MM.1S (cell line): ENCODE measurements at regions not wholly inside any gene's neighbourhood (a gene's known extent, or its start where the extent isn't known, plus 50 kb on each side); places are given as distances from the start of the nearest gene placed in this dataset.

ENCODE experiments used
- DNase-seq: peaks from one replicate; pipeline ENCODE4 v3.0.0-alpha.2; 2015
- H2AFZ ChIP-seq: fragments of 300-600 bp; sonication (generic); 2 replicates; pipeline ENCODE4 v1.6.0; 2016; ENCODE audit warnings: antibody characterized with exemption, low read length
- H3F3A ChIP-seq: fragments of 300-600 bp; sonication (generic); 2 replicates; pipeline ENCODE4 v1.6.1; 2016; ENCODE audit warnings: mild to moderate bottlenecking, antibody characterized with exemption, low read length, moderate library complexity, mixed read lengths; ENCODE audit not compliant: insufficient read depth
- H3K27ac ChIP-seq: fragments of 300-600 bp; sonication (generic); 2 replicates; pipeline ENCODE4 v1.5.1; 2016; ENCODE audit warnings: mild to moderate bottlenecking, low read length
- H3K27me3 ChIP-seq: fragments of 300-600 bp; sonication (generic); replicated peaks from 2 replicates; pipeline ENCODE4 v1.6.0; 2016; ENCODE audit warnings: low read length; ENCODE audit not compliant: insufficient read depth
- H3K36me3 ChIP-seq: fragments of 300-600 bp; sonication (generic); replicated peaks from 2 replicates; pipeline ENCODE4 v1.6.1; 2016; ENCODE audit warnings: mild to moderate bottlenecking, low read length, mixed read lengths; ENCODE audit not compliant: insufficient read depth
- H3K4me1 ChIP-seq: fragments of 300-600 bp; sonication (generic); 2 replicates; pipeline ENCODE4 v1.6.1; 2016; ENCODE audit warnings: low read length, mixed read lengths
- H3K4me2 ChIP-seq: fragments of 300-600 bp; sonication (generic); 2 replicates; pipeline ENCODE4 v1.6.0; 2016; ENCODE audit warnings: low read depth, low read length
- H3K4me3 ChIP-seq: fragments of 300-600 bp; sonication (generic); 2 replicates; pipeline ENCODE4 v1.5.1; 2016; ENCODE audit warnings: low read length, mixed read lengths
- H3K79me2 ChIP-seq: fragments of 300-600 bp; sonication (generic); 2 replicates; pipeline ENCODE4 v1.6.1; 2016; ENCODE audit warnings: mixed run types, low read length, mixed read lengths
- H3K9ac ChIP-seq: fragments of 300-600 bp; sonication (generic); 2 replicates; pipeline ENCODE4 v1.6.1; 2016; ENCODE audit warnings: low read length, mixed read lengths
- H3K9me2 ChIP-seq: fragments of 300-600 bp; sonication (generic); replicated peaks from 2 replicates; pipeline ENCODE4 v1.6.1; 2016; ENCODE audit warnings: mild to moderate bottlenecking, low read length, mixed read lengths; ENCODE audit not compliant: insufficient read depth
- H3K9me3 ChIP-seq: fragments of 300-600 bp; sonication (generic); replicated peaks from 2 replicates; pipeline ENCODE4 v1.6.1; 2016; ENCODE audit warnings: mild to moderate bottlenecking, low read length, mixed read lengths; ENCODE audit not compliant: insufficient read depth
- H4K20me1 ChIP-seq: fragments of 300-600 bp; sonication (generic); 2 replicates; pipeline ENCODE4 v1.6.1; 2016; ENCODE audit warnings: mild to moderate bottlenecking, low read length, moderate library complexity, mixed read lengths; ENCODE audit not compliant: insufficient read depth
- EZH2 ChIP-seq: fragments of 300-600 bp; sonication (generic); optimal IDR thresholded peaks from 2 replicates; pipeline ENCODE3; 2017; ENCODE audit warnings: low read depth, mild to moderate bottlenecking, antibody characterized with exemption, low read length, mixed read lengths
- EZH2phosphoT487 ChIP-seq: fragments of 300-600 bp; sonication (generic); IDR thresholded peaks from 2 replicates; pipeline ENCODE4 v1.6.1; 2018; ENCODE audit warnings: antibody characterized with exemption, low read length
- TF ChIP-seq, protein P1 (sequence below): fragments of 300-600 bp; sonication (generic); IDR thresholded peaks from 2 replicates; pipeline ENCODE4 v1.5.1; 2016; ENCODE audit warnings: antibody characterized with exemption, low read length, mixed read lengths

DNA sequence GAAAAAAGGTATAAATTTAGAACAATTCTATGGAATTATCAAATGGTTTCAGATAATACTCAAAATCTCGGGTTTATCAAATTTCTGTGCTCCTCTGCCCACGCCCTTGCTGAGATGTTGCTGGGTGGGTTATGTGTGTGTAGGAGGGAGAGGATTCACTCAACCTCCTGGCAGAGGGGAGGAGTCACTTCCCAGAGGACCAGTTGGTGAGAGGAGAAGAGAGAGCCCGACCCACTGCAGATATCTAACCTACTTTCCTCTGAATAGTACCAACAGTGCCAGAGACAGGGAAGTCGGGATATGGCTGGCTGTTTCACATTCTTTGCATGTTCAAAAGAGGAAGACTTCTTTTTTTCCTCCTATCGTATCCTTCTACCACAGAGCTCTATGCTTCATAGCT, 187.1 kb upstream of the MAN1A1 start:
- Histone ChIP-seq H3F3A (no peaks in the 10 kb centered on the region), H3K9ac (no peak overlapping the region), H3K9me3 (no peaks in the 10 kb centered on the region), H3K27me3 (no peaks in the 10 kb centered on the region), H3K27ac (no peak overlapping the region), H3K4me2 (no peak overlapping the region), H4K20me1 (no peaks in the 10 kb centered on the region), H3K79me2 (no peaks in the 10 kb centered on the region), H3K4me3 (no peak overlapping the region), H3K9me2 (no peaks in the 10 kb centered on the region), H2AFZ (no peak overlapping the region), H3K4me1 (no peaks in the 10 kb centered on the region), H3K36me3 (no peaks in the 10 kb centered on the region)
- DNase-seq = no peak
- TF ChIP-seq EZH2 (no peak), EZH2phosphoT487 (no peak)
- TF ChIP-seq, protein P1, sequence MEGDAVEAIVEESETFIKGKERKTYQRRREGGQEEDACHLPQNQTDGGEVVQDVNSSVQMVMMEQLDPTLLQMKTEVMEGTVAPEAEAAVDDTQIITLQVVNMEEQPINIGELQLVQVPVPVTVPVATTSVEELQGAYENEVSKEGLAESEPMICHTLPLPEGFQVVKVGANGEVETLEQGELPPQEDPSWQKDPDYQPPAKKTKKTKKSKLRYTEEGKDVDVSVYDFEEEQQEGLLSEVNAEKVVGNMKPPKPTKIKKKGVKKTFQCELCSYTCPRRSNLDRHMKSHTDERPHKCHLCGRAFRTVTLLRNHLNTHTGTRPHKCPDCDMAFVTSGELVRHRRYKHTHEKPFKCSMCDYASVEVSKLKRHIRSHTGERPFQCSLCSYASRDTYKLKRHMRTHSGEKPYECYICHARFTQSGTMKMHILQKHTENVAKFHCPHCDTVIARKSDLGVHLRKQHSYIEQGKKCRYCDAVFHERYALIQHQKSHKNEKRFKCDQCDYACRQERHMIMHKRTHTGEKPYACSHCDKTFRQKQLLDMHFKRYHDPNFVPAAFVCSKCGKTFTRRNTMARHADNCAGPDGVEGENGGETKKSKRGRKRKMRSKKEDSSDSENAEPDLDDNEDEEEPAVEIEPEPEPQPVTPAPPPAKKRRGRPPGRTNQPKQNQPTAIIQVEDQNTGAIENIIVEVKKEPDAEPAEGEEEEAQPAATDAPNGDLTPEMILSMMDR = no peak

DNA sequence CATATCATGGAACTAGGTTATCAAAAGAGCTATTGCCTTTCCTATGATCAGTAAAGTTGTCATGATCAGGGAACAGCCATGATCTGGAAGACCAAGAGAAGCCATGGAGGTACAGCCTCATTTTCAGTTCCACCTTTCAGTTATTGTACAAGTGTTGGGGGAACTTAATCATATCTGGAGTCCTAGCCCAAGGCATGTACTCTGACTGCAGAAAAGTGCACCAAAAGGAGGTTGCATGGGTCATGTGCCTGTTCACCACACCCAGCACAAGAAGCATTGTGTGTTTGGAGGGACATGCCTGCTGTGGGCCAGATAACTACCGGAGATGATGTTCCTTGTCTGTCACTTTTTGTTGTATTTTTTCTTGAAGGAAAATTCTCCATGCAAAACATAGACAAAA, 185.8 kb upstream of the MAN1A1 start:
- Histone ChIP-seq H3K79me2 (no peaks in the 10 kb centered on the region), H3K36me3 (no peaks in the 10 kb centered on the region), H3K27me3 (no peaks in the 10 kb centered on the region), H3K27ac (no peak overlapping the region), H3K9me2 (no peaks in the 10 kb centered on the region), H3K9ac (no peak overlapping the region), H3K4me2 (no peak overlapping the region), H4K20me1 (no peaks in the 10 kb centered on the region), H3K9me3 (no peaks in the 10 kb centered on the region), H2AFZ (no peak overlapping the region), H3K4me1 (no peaks in the 10 kb centered on the region), H3K4me3 (no peak overlapping the region), H3F3A (no peaks in the 10 kb centered on the region)
- no peak for TF ChIP-seq EZH2
- TF ChIP-seq, protein P1 = no peak
- no peak for DNase-seq

DNA sequence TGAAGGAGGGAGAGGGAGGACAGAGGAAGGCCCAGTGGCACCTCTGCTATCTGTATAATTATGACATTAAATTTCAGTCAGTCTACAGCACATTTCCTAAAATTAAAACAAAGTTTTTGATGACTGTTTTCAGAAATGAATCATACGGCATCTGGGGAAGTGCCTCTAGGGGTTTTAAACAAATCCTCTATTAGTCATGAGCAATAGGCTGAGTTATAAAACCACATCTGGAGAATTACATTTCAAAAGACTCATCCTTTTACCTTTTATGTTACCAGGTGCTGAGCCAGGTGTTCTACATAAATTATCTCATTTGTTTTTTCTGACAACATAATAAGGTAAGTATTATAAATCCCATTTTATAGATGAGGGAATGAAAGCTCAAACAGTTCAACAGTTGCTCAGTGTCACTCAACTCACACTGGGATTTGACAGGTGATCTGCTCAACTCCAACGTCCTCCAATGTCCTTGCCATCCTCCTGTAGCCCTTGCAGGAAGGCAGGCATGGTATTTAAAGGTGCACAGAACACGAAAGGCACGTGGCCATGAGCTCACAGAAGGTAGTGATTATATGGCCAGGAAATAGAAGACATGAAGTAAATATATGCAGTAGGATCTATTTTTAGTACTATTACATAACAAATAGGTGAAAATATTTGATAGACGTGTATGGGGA, 184.2 kb upstream of the MAN1A1 start:
- no peak overlapping the region for H3K4me3 ChIP-seq
- no peak overlapping the region for H3K4me2 ChIP-seq
- H3K4me1 ChIP-seq = no peaks in the 10 kb centered on the region
- H3K9me2 ChIP-seq = no peaks in the 10 kb centered on the region
- no peaks in the 10 kb centered on the region for H3K36me3 ChIP-seq
- no peaks in the 10 kb centered on the region for H3K79me2 ChIP-seq
- H3K9ac ChIP-seq = no peak overlapping the region
- no peaks in the 10 kb centered on the region for H3K9me3 ChIP-seq
- no peaks in the 10 kb centered on the region for H4K20me1 ChIP-seq
- H3K27me3 ChIP-seq = no peaks in the 10 kb centered on the region
- TF ChIP-seq, protein P1 = no peak
- no peak for TF ChIP-seq EZH2phosphoT487
- no peak for TF ChIP-seq EZH2
- H3K27ac ChIP-seq = no peak overlapping the region
- no peak overlapping the region for H2AFZ ChIP-seq
- no peaks in the 10 kb centered on the region for H3F3A ChIP-seq
- no peak for DNase-seq
